ENCODE measurements at regions not wholly inside any gene's neighbourhood (a gene's known extent, or its start where the extent isn't known, plus 50 kb on each side); places are given as distances from the start of the nearest gene placed in this dataset.

- peak overlapping the region; percentile 13 for H3K27ac ChIP-seq
- TF ChIP-seq ZFX (IDR thresholded peaks at IDR 0.05) (no peak), CTCF (conservative IDR thresholded peaks at IDR 0.05) (no peak)
Measured at GRCh38 chr2:20880221-20880771, 57.4 kb upstream of the LDAH start.

GRCh38 chr2:20879221-20879620 lies 56.3 kb upstream of the LDAH start:
- H3K27ac ChIP-seq = no peak overlapping the region
- TF ChIP-seq CTCF (conservative IDR thresholded peaks at IDR 0.05) = no peak
- TF ChIP-seq ZFX (IDR thresholded peaks at IDR 0.05) = no peak

GRCh38 chr2:20877960-20878359 lies 55.1 kb upstream of the LDAH start:
- TF ChIP-seq ZFX (IDR thresholded peaks at IDR 0.05) (no peak), CTCF (conservative IDR thresholded peaks at IDR 0.05) (no peak)

More at GRCh38 chr2:20877960-20878359, 55.1 kb upstream of the LDAH start:
- H3K27ac ChIP-seq = no peak overlapping the region

All from C4-2B (cell line).